ENCODE measurements at regions not wholly inside any gene's neighbourhood (a gene's known extent, or its start where the extent isn't known, plus 50 kb on each side); places are given as distances from the start of the nearest gene placed in this dataset.

DNA sequence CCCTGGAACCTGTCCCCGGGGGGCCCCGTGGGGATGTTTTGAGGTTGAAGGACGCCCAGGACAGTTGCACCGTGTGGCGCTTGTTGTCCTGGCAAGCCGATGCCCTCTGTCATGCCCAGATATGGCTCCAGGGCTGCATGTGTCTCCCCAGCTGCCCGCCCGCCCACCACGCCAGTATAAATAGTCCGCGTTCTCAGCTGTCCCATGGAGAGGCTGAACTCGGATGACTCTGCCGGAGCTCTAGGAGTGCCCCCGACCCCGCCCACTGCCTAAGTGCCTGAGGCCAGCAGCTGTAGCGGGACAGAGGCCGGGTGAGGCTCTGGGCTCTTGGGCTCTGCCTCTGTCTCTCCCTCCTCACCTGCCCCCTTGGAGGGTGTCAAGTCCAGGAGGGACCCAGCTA lies 83.0 kb upstream of the GATA5 start:
- Histone ChIP-seq H3K36me3 (ENCODE audit: insufficient read depth, low read length) (no peaks in the 10 kb centered on the region), H3K4me1 (ENCODE audit: insufficient read depth, low read length) (peaks cover 11% of the 10 kb centered on the region), H3K9me3 (ENCODE audit: low read length) (no peaks in the 10 kb centered on the region), H3K27me3 (ENCODE audit: insufficient read depth, low read length) (peaks cover 96% of the 10 kb centered on the region), H2AFZ (ENCODE audit: low read depth, low read length) (no peak overlapping the region), H3K4me3 (ENCODE audit: low read length) (no peak overlapping the region)

GRCh38 chr20:62560162-62560561 lies 82.1 kb upstream of the SLCO4A1 start:
- H3K4me3 ChIP-seq (ENCODE audit: low read length) = no peak overlapping the region
- H3K9me3 ChIP-seq (ENCODE audit: low read length) = no peaks in the 10 kb centered on the region
- H3K27me3 ChIP-seq (ENCODE audit: insufficient read depth, low read length) = peaks cover 96% of the 10 kb centered on the region
- no peak overlapping the region for H2AFZ ChIP-seq (ENCODE audit: low read depth, low read length)
- no peaks in the 10 kb centered on the region for H3K36me3 ChIP-seq (ENCODE audit: insufficient read depth, low read length)
- peaks cover 11% of the 10 kb centered on the region for H3K4me1 ChIP-seq (ENCODE audit: insufficient read depth, low read length)

GRCh38 chr20:62561182-62561581 lies 81.1 kb upstream of the SLCO4A1 start:
- Histone ChIP-seq H3K27me3 (ENCODE audit: insufficient read depth, low read length) (peaks cover 91% of the 10 kb centered on the region), H2AFZ (ENCODE audit: low read depth, low read length) (no peak overlapping the region), H3K9me3 (ENCODE audit: low read length) (no peaks in the 10 kb centered on the region), H3K4me1 (ENCODE audit: insufficient read depth, low read length) (peaks cover 11% of the 10 kb centered on the region), H3K4me3 (ENCODE audit: low read length) (no peak overlapping the region), H3K36me3 (ENCODE audit: insufficient read depth, low read length) (no peaks in the 10 kb centered on the region)

GRCh38 chr20:62561948-62562347 lies 80.4 kb upstream of the SLCO4A1 start:
- Histone ChIP-seq H3K9me3 (ENCODE audit: low read length) (no peaks in the 10 kb centered on the region), H3K4me3 (ENCODE audit: low read length) (no peak overlapping the region), H3K36me3 (ENCODE audit: insufficient read depth, low read length) (no peaks in the 10 kb centered on the region), H3K27me3 (ENCODE audit: insufficient read depth, low read length) (peaks cover 91% of the 10 kb centered on the region), H3K4me1 (ENCODE audit: insufficient read depth, low read length) (peaks cover 11% of the 10 kb centered on the region), H2AFZ (ENCODE audit: low read depth, low read length) (no peak overlapping the region)

DNA sequence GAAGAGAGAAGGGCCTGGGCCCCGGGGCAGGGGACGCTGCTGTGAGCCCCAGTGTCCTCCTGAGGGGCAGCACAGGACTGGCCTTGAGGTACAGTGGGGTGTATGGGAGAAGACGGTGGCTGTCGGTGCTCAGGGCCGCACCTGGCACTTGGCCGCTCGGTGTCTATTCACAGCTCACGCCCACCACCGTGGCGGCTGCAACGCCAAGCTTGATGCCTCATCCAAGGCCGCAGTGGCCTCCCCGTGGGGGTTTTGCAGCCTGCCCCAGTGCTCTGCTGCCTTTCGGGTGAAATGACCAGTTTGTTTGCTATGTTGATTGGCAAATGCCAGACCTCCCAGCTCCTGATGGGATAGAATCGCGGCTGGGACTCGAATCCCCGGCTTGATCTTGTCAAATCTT lies 79.5 kb upstream of the SLCO4A1 start:
- Histone ChIP-seq H3K27me3 (ENCODE audit: insufficient read depth, low read length) (peaks cover 86% of the 10 kb centered on the region), H3K36me3 (ENCODE audit: insufficient read depth, low read length) (no peaks in the 10 kb centered on the region)

DNA sequence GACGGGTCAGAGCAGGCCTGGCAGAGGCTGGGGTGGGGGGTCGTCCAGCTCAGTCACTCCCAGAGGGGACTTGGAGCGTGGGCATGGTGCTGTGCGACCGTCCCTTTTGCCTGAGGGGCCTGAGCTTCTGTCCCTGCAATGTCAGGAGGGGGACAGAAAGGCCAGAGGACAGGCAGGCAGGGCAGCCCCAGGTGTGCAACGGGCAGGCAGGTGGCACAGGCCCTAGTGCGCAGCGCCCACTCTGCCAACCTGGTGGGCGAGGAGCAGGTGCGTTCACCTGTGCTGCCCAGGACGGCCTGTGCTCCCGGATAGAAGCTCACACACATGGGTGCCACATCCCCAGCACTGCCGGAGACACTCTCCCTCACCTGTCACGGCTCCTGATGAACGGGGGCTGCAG lies 78.7 kb upstream of the SLCO4A1 start:
- peaks cover 83% of the 10 kb centered on the region for H3K27me3 ChIP-seq (ENCODE audit: insufficient read depth, low read length)
- no peak overlapping the region for H2AFZ ChIP-seq (ENCODE audit: low read depth, low read length)
- H3K36me3 ChIP-seq (ENCODE audit: insufficient read depth, low read length) = no peaks in the 10 kb centered on the region
- no peaks in the 10 kb centered on the region for H3K9me3 ChIP-seq (ENCODE audit: low read length)
- H3K4me3 ChIP-seq (ENCODE audit: low read length) = no peak overlapping the region
- H3K4me1 ChIP-seq (ENCODE audit: insufficient read depth, low read length) = no peaks in the 10 kb centered on the region

More for the DNA sequence above, 79.5 kb upstream of the SLCO4A1 start:
- no peak overlapping the region for H2AFZ ChIP-seq (ENCODE audit: low read depth, low read length)
- H3K4me1 ChIP-seq (ENCODE audit: insufficient read depth, low read length) = peaks cover 5% of the 10 kb centered on the region
- no peak overlapping the region for H3K4me3 ChIP-seq (ENCODE audit: low read length)
- no peaks in the 10 kb centered on the region for H3K9me3 ChIP-seq (ENCODE audit: low read length)

- H3K36me3 ChIP-seq (ENCODE audit: insufficient read depth, low read length) = no peaks in the 10 kb centered on the region
- H3K4me3 ChIP-seq (ENCODE audit: low read length) = no peak overlapping the region
- no peaks in the 10 kb centered on the region for H3K9me3 ChIP-seq (ENCODE audit: low read length)
- H3K27me3 ChIP-seq (ENCODE audit: insufficient read depth, low read length) = peaks cover 80% of the 10 kb centered on the region
- H2AFZ ChIP-seq (ENCODE audit: low read depth, low read length) = no peak overlapping the region
- no peaks in the 10 kb centered on the region for H3K4me1 ChIP-seq (ENCODE audit: insufficient read depth, low read length)
Measured at GRCh38 chr20:62564456-62565245, 77.7 kb upstream of the SLCO4A1 start.

DNA sequence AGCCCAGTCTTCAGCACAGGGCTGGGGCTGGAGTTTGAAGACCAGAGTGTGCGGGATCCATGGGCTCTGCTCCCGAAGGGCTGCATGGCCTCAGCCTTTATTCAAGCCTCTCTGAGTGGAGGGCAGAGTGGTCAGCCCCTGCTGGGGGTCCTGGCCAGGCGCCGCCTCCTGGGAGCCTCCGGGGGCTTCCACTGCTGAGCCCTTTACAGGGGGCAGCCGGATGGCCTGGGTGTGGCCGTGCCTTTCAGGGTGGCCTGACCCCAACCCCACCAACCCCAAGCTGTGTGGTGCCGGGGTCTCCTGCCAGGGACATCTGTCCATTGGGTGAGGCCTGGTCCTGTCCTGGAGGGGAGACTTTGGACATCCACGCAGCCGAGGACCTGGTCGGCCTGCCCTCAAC lies 76.0 kb upstream of the SLCO4A1 start:
- H3K27me3 ChIP-seq (ENCODE audit: insufficient read depth, low read length) = peaks cover 65% of the 10 kb centered on the region
- no peaks in the 10 kb centered on the region for H3K9me3 ChIP-seq (ENCODE audit: low read length)
- no peak overlapping the region for H3K4me3 ChIP-seq (ENCODE audit: low read length)
- no peaks in the 10 kb centered on the region for H3K4me1 ChIP-seq (ENCODE audit: insufficient read depth, low read length)
- no peak overlapping the region for H2AFZ ChIP-seq (ENCODE audit: low read depth, low read length)
- no peaks in the 10 kb centered on the region for H3K36me3 ChIP-seq (ENCODE audit: insufficient read depth, low read length)

GRCh38 chr20:62566771-62567170 lies 75.5 kb upstream of the SLCO4A1 start:
- Histone ChIP-seq H3K9me3 (ENCODE audit: low read length) (no peaks in the 10 kb centered on the region), H2AFZ (ENCODE audit: low read depth, low read length) (no peak overlapping the region), H3K36me3 (ENCODE audit: insufficient read depth, low read length) (no peaks in the 10 kb centered on the region), H3K27me3 (ENCODE audit: insufficient read depth, low read length) (peaks cover 61% of the 10 kb centered on the region), H3K4me1 (ENCODE audit: insufficient read depth, low read length) (no peaks in the 10 kb centered on the region), H3K4me3 (ENCODE audit: low read length) (no peak overlapping the region)

- Histone ChIP-seq H2AFZ (ENCODE audit: low read depth, low read length) (no peak overlapping the region), H3K9me3 (ENCODE audit: low read length) (no peaks in the 10 kb centered on the region), H3K4me3 (ENCODE audit: low read length) (no peak overlapping the region), H3K4me1 (ENCODE audit: insufficient read depth, low read length) (no peaks in the 10 kb centered on the region), H3K27me3 (ENCODE audit: insufficient read depth, low read length) (peaks cover 54% of the 10 kb centered on the region), H3K36me3 (ENCODE audit: insufficient read depth, low read length) (no peaks in the 10 kb centered on the region)
Measured at GRCh38 chr20:62567246-62568044, 74.9 kb upstream of the SLCO4A1 start.

- Histone ChIP-seq H3K36me3 (ENCODE audit: insufficient read depth, low read length) (no peaks in the 10 kb centered on the region), H2AFZ (ENCODE audit: low read depth, low read length) (no peak overlapping the region), H3K9me3 (ENCODE audit: low read length) (no peaks in the 10 kb centered on the region), H3K27me3 (ENCODE audit: insufficient read depth, low read length) (peaks cover 50% of the 10 kb centered on the region), H3K4me3 (ENCODE audit: low read length) (no peak overlapping the region), H3K4me1 (ENCODE audit: insufficient read depth, low read length) (no peaks in the 10 kb centered on the region)
Measured at GRCh38 chr20:62568045-62568389, 74.3 kb upstream of the SLCO4A1 start.

GRCh38 chr20:62569615-62570014 lies 72.7 kb upstream of the SLCO4A1 start:
- Histone ChIP-seq H3K4me3 (ENCODE audit: low read length) (no peak overlapping the region), H3K27me3 (ENCODE audit: insufficient read depth, low read length) (peaks cover 45% of the 10 kb centered on the region), H3K9me3 (ENCODE audit: low read length) (no peaks in the 10 kb centered on the region), H3K4me1 (ENCODE audit: insufficient read depth, low read length) (no peaks in the 10 kb centered on the region), H3K36me3 (ENCODE audit: insufficient read depth, low read length) (no peaks in the 10 kb centered on the region), H2AFZ (ENCODE audit: low read depth, low read length) (no peak overlapping the region)

GRCh38 chr20:62570403-62570802 lies 71.9 kb upstream of the SLCO4A1 start:
- Histone ChIP-seq H3K27me3 (ENCODE audit: insufficient read depth, low read length) (peaks cover 42% of the 10 kb centered on the region), H3K9me3 (ENCODE audit: low read length) (no peaks in the 10 kb centered on the region), H2AFZ (ENCODE audit: low read depth, low read length) (no peak overlapping the region), H3K4me1 (ENCODE audit: insufficient read depth, low read length) (no peaks in the 10 kb centered on the region), H3K36me3 (ENCODE audit: insufficient read depth, low read length) (no peaks in the 10 kb centered on the region), H3K4me3 (ENCODE audit: low read length) (no peak overlapping the region)
